ENCODE measurements at regions not wholly inside any gene's neighbourhood (a gene's known extent, or its start where the extent isn't known, plus 50 kb on each side); places are given as distances from the start of the nearest gene placed in this dataset.

DNA sequence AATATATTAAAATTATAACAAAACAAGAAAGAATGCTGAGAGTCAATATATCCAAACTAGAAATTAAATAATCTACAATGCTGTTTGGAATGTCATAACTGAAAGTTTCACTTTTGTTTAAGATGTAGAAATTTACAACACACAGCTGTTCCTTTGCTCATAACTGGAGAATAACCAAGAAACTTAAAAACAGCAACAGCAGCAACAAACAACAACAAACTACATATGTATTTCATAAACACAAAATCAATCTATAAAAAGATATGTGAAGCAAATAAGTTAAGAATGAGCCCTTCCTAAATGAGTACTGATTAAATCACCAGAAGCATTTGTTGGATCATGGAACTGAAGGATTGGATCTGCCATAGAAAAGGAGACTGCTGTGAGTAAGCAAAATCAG, 456.5 kb upstream of the ZNF804A start:
- TF ChIP-seq, protein P1, sequence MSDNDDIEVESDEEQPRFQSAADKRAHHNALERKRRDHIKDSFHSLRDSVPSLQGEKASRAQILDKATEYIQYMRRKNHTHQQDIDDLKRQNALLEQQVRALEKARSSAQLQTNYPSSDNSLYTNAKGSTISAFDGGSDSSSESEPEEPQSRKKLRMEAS (IDR thresholded peaks at IDR 0.05; ENCODE audit: insufficient read depth, insufficient read length), result no peak
- TF ChIP-seq FOS (IDR thresholded peaks at IDR 0.05; ENCODE audit: borderline replicate concordance, insufficient read depth, low read length) (no peak), JUN (IDR thresholded peaks at IDR 0.05; ENCODE audit: borderline replicate concordance, insufficient read depth, insufficient read length, low read depth) (no peak), POLR2A (IDR thresholded peaks at IDR 0.05; ENCODE audit: low read depth, low read length) (no peak), GATA2 (IDR thresholded peaks at IDR 0.05; ENCODE audit: insufficient read depth, insufficient read length, low read depth, low read length) (no peak)
- DNase-seq (ENCODE audit: low read depth, low spot score) (no peak), FAIRE-seq (no peak)
- H3K4me2 ChIP-seq (ENCODE audit: insufficient read depth, low read length), result no peak overlapping the region
- H3K4me1 ChIP-seq (ENCODE audit: control insufficient read depth, extremely low read depth, insufficient read depth, low read length), result no peaks in the 10 kb centered on the region
- ChIA-PET POLR2A (no interaction called here), CTCF (no interaction called here)
- H4K20me1 ChIP-seq (replicated peaks; ENCODE audit: control insufficient read depth, extremely low read depth, insufficient read depth, low read length), result no peaks in the 10 kb centered on the region
- H3K4me3 ChIP-seq (replicated peaks in 1 of 3; ENCODE audit: insufficient read depth in 1 of 3, low read depth in 1 of 3, low read length in 3 of 3), result no peak overlapping the region
- BruUV-seq (replicated peaks), result no TSS peak
- H2AFZ ChIP-seq (ENCODE audit: low read depth, low read length), result no peak overlapping the region
- no peaks in the 10 kb centered on the region for H3K9me3 ChIP-seq (replicated peaks; ENCODE audit: control insufficient read depth, insufficient read depth, low read length)
- H3K79me2 ChIP-seq (ENCODE audit: control insufficient read depth, insufficient read depth, low read length), result no peaks in the 10 kb centered on the region
- no peaks in the 10 kb centered on the region for H3K36me3 ChIP-seq (ENCODE audit: control insufficient read depth in 2 of 2, extremely low read depth in 1 of 2, insufficient read depth in 2 of 2, low read length in 2 of 2)
- H3K9me1 ChIP-seq (replicated peaks; ENCODE audit: control insufficient read depth, extremely low read depth, insufficient read depth, low read length), result no peaks in the 10 kb centered on the region
- no peak overlapping the region for H3K9ac ChIP-seq (replicated peaks; ENCODE audit: extremely low read depth, insufficient read depth, low read length)
- dilution Hi-C loops (cut with MboI; ENCODE audit: extremely low pct_ligation_motif_present, low sequenced_read_pairs) (no loop called here), intact Hi-C loops (cut with micrococcal nuclease) (no loop called here)
- no peak overlapping the region for H3K27ac ChIP-seq (ENCODE audit: insufficient read depth, low read depth, low read length)
- no peaks in the 10 kb centered on the region for H3K27me3 ChIP-seq (ENCODE audit: control insufficient read depth in 2 of 2, insufficient read depth in 2 of 2, low read length in 2 of 2)

DNA sequence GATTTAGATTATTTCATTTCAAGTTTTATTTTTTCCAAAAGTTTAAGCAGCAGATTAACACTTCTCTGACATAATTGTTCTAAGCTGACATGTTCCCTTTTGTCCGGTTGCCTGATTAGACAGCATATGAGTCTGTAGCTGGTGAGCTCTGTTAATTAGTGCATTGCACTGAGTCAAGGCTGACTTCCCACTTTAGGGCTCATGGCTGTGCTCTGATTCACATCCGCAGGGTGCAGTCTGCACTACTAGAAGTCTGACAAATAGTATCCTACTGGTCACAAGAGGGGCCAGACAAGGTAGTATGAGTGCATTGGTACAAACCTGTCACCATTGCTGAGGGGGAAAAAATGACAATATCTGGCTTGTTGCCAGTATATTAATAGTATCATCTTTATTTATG, 443.9 kb upstream of the ZNF804A start:
- Histone ChIP-seq H3K9me3 (replicated peaks; ENCODE audit: control insufficient read depth, insufficient read depth, low read length) (no peaks in the 10 kb centered on the region), H3K4me3 (replicated peaks in 1 of 3; ENCODE audit: insufficient read depth in 1 of 3, low read depth in 1 of 3, low read length in 3 of 3) (no peak overlapping the region), H3K9me1 (replicated peaks; ENCODE audit: control insufficient read depth, extremely low read depth, insufficient read depth, low read length) (no peaks in the 10 kb centered on the region), H3K27me3 (ENCODE audit: control insufficient read depth in 2 of 2, insufficient read depth in 2 of 2, low read length in 2 of 2) (no peaks in the 10 kb centered on the region), H2AFZ (ENCODE audit: low read depth, low read length) (no peak overlapping the region), H3K9ac (replicated peaks; ENCODE audit: extremely low read depth, insufficient read depth, low read length) (no peak overlapping the region), H4K20me1 (replicated peaks; ENCODE audit: control insufficient read depth, extremely low read depth, insufficient read depth, low read length) (no peaks in the 10 kb centered on the region), H3K79me2 (ENCODE audit: control insufficient read depth, insufficient read depth, low read length) (no peaks in the 10 kb centered on the region), H3K27ac (ENCODE audit: insufficient read depth, low read depth, low read length) (no peak overlapping the region), H3K4me1 (ENCODE audit: control insufficient read depth, extremely low read depth, insufficient read depth, low read length) (no peaks in the 10 kb centered on the region), H3K36me3 (ENCODE audit: control insufficient read depth in 2 of 2, extremely low read depth in 1 of 2, insufficient read depth in 2 of 2, low read length in 2 of 2) (no peaks in the 10 kb centered on the region), H3K4me2 (ENCODE audit: insufficient read depth, low read length) (no peak overlapping the region)
- DNase-seq (ENCODE audit: low read depth, low spot score), result peak; percentile 68
- TF ChIP-seq JUN (IDR thresholded peaks at IDR 0.05; ENCODE audit: borderline replicate concordance, insufficient read depth, insufficient read length, low read depth) (peak; percentile 32), POLR2A (IDR thresholded peaks at IDR 0.05; ENCODE audit: low read depth, low read length) (no peak), FOS (IDR thresholded peaks at IDR 0.05; ENCODE audit: borderline replicate concordance, insufficient read depth, low read length) (peak; percentile 51), GATA2 (IDR thresholded peaks at IDR 0.05; ENCODE audit: insufficient read depth, insufficient read length, low read depth, low read length) (peak; percentile 28), POLR2AphosphoS5 (IDR thresholded peaks at IDR 0.05; ENCODE audit: insufficient read depth, low read depth, low read length) (peak; percentile 18)
- no peak for FAIRE-seq
- no TSS peak for BruUV-seq (replicated peaks)
- dilution Hi-C loops (cut with MboI; ENCODE audit: extremely low pct_ligation_motif_present, low sequenced_read_pairs) (no loop called here), intact Hi-C loops (cut with micrococcal nuclease) (no loop called here)
- CTCF ChIA-PET, result interaction anchor here (1.4 kb wide), 1 partner anchor 25 kb away, joined by 3 read pairs; no protein-coding TSS in a partner anchor
- POLR2A ChIA-PET, result no interaction called here

Measured in endothelial cell of umbilical vein (primary cell).